KBM-7 (cell line): ENCODE measurements at regions not wholly inside any gene's neighbourhood (a gene's known extent, or its start where the extent isn't known, plus 50 kb on each side); places are given as distances from the start of the nearest gene placed in this dataset.

Experiments used
- DNase-seq: peaks from one replicate; pipeline ENCODE4 v3.0.0-alpha.2; 2015
- in situ Hi-C: fragments of 300-500 bp; cut with MboI; formaldehyde crosslinking; loops from 2 replicates; pipeline ENCODE4 v1.14.3; 2020; ENCODE audit warnings: low sequenced_read_pairs, low pct_unique_long_range_greater_than_20kb, mixed read lengths

DNA sequence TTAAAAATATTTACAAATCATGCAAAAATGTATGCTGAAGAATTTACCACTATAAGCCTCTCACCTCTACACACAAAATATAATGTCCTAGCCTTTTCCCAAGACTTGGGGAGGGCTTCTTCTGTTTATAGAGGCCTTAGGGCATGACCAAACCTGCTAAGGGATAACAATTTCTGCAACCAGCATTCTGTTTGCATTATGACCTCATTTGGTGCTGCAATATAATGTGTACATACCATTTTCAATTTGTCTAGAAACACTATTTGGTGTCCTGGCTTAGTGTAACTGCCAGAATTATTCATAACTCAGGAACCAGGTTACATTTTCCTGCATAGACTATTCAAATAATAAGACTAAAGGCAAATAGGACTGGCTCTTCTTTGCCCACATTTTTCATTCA lies 446.6 kb upstream of the SORCS1 start:
- in situ Hi-C loops = no loop called here
- DNase-seq = no peak

DNA sequence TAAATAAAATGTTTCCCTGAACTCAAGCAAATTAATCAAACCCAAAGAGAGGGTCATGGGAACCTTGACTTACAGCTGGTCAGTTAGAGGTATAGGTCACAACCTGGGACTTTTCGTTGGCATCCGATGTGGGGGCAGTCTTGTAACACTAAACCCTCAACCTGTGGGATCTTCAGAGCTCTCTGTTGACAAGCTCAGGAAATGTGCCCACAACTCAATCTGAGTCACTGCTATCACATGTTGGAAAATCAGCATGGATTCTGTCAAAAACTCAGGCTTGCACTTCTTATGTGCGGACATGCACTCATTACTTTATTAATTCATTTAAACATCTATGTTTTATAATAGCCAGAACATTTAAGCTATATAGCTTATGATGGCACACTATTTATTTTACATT lies 424.6 kb upstream of the SORCS1 start:
- in situ Hi-C loops = no loop called here
- DNase-seq = no peak

DNA sequence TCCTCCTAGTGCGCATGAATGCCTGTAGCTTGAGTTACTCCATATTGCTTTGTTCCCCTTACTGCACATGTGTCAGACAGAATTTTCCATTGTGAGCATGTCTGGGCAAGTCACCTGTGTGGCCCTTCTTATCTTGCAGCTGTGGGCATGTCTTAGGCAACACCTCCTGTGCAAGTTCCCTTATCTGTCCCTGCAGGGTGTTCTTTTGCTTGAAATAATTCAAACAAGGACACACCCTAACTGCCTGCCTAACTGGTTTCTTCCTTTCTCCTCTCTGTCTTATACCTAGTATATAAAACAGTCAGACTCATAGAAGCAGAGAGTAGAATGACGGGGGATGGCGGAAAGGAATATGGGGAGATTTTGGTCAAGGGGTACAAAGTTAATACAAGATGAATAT lies 421.1 kb upstream of the SORCS1 start:
- peak; percentile 16 for DNase-seq

DNA sequence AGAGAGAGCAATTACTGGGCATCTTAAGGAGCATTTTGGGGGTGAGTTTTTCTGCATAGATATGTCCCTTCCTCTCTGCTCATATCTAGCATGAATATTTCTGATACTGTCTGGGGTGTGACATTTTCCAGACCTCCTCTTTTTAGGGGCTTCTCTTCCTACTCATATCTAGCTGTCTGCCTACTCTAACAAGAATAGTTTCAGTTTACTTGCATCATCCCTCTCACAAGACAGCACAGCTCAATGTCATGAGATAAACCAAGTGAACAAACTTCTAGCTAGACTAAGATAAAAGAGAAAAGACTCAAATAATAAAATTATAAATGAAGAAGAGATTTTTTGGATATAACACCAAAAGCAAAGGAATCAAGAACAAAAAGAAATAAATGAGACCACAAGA lies 419.5 kb upstream of the SORCS1 start:
- no peak for DNase-seq
- in situ Hi-C loops = no loop called here

More for the DNA sequence above, 421.1 kb upstream of the SORCS1 start:
- in situ Hi-C loops = no loop called here

DNA sequence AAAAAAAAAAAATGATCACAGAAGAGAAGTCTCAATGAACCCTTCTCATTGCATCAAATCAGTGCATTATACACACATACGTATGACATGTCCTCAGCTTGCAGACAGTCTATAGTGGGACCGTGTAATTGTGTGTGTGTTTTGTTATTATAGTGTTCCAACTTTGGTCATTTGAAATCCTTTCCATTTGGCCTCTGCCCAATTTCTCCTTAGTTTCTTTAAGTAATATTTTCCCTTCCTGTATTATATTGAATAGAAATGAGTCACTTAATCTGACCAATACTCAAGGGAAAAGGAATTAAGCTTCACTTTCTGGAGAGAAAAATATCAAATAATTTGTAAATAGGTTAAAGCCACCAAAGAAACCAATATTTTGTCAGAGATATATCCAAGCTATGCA lies 415.5 kb upstream of the SORCS1 start:
- DNase-seq = no peak
- in situ Hi-C loops = no loop called here

DNA sequence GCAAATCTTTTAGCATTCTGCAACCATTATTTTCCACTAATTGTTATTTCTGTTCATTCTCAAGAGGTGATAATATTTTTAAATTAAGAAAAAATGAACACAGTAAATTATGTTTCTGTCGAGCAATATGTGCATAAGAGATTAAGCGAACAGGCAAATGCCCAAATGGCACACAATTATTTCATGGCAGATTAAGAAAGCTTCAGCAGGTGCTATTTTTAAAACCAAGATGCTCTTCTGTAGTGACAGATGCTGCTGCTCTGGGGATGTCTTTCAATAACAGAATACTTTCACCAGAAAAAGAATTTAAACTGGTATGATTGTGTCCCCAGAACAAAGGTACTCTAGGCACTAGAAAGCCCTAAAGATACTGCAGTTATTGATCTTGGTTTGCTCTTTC lies 412.7 kb upstream of the SORCS1 start:
- DNase-seq = no peak
- in situ Hi-C loops = no loop called here

DNA sequence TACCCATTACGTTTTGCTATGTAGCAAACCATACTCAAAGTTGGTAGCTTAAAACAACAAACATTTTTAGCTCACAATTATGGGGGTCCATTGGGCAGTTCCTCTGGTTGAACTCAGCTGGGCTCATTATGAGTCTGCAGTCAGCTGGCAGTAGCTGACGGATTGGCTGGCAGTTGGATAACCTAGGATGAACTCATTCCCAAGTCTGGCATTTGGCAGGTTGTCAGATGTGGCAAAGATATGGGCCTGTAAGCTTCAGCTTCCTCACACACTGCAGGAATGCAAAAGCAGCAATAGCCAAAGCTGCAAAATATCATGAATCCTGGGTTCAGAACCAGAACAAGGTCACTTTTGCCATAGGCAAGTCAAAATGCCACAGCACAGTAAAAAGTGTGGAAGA lies 412.2 kb upstream of the SORCS1 start:
- in situ Hi-C loops = no loop called here
- DNase-seq = no peak

DNA sequence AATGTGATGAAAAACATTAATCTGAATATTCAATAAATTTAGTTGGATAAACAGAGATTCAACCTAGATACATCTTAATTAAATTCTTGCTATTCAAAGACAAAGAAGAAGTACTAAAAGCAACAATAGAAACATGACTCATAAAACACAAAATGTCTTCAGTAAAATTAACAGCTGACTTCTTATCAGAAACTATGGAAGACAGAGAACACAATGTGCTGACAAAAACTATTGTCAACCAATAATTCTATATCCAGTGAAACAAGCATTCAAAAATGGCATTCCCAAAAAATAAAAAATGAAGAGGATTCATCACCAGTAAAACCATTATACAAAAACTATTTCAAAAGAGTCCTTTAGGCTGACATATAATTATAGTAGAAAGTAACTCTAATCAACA lies 400.5 kb upstream of the SORCS1 start:
- in situ Hi-C loops = no loop called here
- DNase-seq = no peak

DNA sequence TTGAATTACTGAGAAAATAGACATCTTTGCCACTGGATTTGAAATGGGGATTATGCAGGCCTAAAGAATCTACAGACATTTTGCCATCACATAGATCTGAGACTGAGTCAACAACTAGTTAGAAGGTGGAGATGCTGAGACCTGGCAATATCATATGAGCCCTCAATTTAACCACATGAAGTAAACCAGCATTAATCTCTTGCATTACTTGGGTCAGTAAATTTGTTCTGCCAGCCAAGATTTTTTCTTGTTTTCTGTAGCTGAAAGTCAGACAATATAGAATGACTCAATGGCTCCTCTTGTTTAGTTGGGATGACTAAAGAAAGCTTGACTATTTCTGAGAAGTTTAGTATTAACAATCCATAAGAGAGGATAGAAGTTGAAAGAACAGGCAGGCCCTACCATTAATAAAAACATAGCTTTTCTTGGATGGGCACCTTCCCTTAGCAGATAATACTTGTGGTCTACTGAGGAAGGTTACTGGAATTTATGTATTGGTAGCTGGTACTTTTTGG lies 396.7 kb upstream of the SORCS1 start:
- in situ Hi-C loops = no loop called here

DNA sequence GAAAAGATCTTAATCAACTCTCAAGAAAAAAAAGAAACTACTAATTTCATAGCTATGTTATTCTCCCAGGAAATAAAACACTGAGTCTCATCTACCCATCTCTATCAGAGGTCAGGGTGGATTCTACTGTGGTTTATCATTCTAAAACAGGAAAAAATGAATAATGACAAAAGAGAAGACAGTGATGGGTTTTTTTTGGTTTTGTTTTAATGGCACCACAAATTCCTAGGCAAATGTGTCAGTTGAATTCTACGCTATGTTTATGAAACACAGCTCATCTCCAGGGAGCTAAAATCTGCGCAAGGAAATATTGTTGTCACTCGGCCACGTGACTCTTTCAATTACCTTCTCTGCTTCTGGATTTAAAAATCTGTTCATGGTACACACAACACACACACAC lies 393.4 kb upstream of the SORCS1 start:
- in situ Hi-C loops = no loop called here
- no peak for DNase-seq

More for the DNA sequence above, 396.7 kb upstream of the SORCS1 start:
- no peak for DNase-seq

DNA sequence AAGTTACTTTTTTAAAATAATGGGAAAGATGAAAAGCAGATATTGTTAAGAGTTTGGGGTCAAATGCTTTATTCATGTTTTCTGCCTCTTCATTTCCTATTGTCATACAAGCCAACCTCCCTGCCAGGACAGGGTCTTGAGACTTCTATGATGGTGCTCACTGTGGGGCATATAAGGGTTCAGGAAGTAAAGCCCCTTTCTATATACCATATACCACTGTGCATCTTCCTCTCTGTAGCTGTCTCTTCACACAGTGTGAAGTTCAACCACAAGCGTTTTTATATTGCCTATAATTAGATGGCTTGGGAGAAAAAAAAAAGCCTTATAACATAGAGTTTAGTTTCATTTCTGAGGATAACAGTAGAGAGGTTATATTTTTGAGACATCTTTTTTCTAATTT lies 389.8 kb upstream of the SORCS1 start:
- in situ Hi-C loops = no loop called here
- DNase-seq = no peak

DNA sequence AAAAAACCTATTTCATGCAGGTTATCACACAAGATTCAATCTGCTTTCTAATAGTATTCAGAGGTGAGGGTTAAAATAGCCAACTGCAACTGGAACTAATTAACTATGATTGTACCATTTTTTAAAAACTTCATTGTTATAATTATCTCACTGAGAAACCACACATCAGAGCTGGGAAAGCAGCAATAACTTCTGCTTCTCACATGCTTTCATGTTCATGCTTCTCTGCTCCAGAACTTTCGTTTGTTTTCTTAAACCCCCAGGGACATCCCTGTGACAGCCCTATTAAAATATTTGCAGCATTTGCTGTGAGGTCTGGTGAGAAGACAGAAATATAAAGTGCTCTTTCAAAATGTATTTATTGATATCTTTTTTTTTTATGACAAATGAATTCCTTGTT lies 389.0 kb upstream of the SORCS1 start:
- in situ Hi-C loops = no loop called here
- no peak for DNase-seq

DNA sequence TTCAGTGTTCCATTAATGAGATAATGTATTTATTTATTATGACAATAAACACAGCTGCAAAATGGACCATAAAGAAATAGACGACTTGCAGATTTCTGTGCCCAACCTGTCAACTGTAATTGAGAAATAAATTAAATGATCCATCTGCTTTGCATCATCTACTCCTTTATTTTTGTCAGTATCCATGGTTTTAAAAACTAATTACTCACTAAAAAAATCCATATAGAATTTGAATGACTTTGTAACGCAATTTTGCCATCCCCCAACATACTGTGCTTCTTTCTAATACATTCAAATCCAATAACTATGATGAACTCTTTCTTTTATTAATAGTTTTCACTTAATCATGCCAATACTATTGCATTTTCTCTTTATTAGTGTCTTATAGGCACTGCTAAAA lies 388.5 kb upstream of the SORCS1 start:
- DNase-seq = no peak
- in situ Hi-C loops = no loop called here

DNA sequence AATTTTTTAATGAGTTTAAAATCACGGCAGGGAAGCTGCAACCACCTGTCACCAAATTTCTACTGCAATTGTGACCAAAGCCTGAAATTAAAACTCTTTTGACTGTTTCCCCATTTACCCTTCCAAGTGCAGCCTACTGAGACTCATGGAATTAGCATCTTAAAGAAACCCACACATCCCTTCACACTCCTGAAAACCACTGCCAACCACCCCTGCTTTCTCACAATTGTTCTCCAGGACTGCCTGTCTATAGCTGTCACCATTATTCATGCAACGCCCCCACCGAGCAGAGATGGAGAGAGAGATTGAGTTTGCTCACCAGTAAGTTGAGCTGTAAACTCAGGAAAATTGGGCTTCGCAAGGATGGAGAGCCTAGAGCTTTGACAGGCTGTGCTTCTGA lies 383.8 kb upstream of the SORCS1 start:
- in situ Hi-C loops = no loop called here

DNA sequence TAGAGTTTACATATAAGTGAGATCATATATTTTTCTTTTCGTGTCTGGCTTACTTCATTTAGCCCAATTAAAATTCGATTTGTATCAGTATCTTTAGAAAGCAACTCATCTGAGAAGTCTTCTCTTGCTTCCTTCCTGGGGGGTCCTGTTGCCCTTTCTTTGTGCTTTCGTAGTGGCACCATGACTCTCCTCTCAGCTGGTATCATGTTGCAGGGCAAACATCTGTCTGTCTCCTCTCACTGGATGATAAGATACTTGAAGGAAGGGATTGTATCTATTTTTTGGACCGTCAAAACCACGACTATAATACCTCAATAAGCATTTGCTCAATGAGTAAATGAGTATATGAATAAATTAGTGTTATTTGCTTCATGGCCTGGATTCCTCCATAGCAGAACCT lies 382.5 kb upstream of the SORCS1 start:
- in situ Hi-C loops = no loop called here
- no peak for DNase-seq

More for the DNA sequence above, 383.8 kb upstream of the SORCS1 start:
- DNase-seq = no peak

DNA sequence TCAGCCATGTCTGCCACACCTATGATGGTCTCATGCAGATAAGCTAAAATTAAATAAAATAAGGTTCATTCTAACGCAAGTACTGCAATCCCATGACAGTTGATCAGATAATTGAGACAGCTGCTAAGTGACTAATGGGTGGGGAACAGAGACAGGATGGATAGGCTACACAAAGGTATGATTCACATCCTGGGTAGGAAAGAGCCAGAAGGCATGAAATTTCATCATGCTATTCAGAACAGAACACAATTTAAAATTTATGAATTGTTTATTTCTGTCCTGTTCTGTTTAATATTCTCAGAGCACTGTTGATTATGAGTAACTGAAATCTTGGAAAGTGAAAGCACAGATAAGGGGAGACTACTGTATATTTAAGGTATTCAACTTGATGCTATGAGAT lies 381.8 kb upstream of the SORCS1 start:
- no peak for DNase-seq
- in situ Hi-C loops = no loop called here

DNA sequence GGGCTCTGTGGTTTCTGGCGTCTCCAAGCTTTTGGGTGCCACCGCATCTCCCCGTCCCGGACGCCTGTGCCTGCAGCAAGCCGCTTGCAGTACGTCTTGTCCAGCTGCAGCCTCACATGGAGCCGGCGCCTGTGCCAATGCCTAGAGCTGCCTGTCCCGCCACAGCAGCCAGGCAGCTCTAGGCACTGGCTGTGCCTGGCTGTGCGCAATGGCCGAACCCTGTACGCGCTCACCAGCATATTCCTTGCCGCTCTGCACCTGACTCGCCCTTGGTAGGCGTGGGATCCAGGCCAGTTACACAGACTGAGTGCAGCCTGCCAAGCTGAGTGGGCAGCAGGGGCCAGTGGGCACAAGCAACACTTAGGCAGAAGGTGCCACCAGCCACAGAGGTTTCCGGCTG lies 381.2 kb upstream of the SORCS1 start:
- in situ Hi-C loops = no loop called here

DNA sequence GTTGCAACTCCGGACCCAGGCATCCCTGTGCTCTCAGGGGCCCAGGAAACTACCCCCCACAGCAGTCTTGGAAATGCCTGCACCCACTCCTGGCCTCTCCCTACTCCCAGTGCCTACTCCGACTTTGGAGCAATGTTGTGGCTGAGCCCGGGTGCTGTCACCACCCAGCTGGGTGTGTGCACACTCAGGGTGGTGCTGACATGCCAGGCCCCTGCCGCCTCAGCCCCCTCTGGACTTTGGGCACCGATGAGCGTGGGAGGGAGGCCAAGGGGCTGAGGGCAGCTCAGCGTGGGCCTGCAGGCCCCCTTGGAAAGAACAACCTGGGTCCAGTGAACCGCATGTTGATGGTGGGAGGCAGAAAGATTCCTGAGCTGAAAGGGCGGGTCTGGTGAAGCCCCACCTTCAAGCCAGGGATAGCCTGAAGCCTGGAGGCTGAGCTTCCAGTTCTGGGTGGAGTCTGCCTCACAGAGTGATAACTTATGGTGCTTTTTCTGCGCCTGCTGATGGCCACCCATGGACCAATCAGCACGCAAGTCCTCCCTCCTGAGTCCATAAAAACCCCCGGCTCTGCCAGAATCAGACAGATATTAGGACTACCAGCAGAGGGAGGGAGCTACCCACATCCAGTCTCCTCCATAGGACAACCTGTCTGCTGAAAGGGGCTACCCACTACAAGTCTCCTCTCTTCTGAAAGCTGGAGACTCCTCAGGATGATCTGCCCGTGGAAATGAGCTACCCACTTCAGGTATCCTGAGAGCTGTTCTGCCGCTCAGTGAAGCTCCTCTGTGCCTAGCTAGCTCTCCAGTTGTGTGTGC lies 380.4 kb upstream of the SORCS1 start:
- DNase-seq = no peak
- in situ Hi-C loops = no loop called here

More for the DNA sequence above, 381.2 kb upstream of the SORCS1 start:
- DNase-seq = no peak

DNA sequence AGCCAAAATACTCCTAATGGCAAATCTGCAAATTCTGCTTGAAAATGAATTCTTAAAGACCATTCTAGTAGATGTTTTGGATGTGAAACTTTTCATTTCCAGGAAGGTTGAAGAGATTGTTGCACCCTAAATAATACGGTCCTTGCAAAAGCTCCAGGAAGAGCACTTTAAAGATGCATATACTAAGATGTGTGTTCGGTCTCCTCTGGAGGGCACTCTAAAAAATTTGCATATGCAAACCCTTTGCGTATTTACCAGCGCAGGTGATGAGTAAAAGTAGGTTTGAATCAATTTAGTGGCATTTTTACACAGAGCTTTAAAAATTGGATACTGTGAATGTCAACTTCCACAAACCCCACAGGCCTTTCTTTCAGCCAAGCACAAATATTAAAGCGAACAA lies 378.1 kb upstream of the SORCS1 start:
- in situ Hi-C loops = no loop called here
- no peak for DNase-seq

DNA sequence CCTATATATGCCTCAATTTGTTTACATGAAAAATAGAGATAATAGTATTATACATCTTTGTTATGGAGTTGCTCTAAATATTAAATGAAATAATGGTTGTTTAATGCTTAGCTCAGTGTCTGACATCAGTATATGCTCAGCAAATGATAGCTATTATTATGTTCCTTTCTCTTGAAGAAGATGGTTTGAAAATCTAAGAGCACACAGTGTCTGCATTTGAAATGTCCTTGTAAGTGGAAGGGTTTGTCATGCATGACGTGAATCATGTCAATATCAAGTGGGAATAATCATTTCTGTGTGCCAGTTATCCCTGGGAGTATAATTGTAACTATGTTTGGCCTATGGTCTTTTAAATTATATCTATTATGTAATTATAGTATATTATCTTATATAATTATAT lies 377.5 kb upstream of the SORCS1 start:
- in situ Hi-C loops = no loop called here
- DNase-seq = no peak

DNA sequence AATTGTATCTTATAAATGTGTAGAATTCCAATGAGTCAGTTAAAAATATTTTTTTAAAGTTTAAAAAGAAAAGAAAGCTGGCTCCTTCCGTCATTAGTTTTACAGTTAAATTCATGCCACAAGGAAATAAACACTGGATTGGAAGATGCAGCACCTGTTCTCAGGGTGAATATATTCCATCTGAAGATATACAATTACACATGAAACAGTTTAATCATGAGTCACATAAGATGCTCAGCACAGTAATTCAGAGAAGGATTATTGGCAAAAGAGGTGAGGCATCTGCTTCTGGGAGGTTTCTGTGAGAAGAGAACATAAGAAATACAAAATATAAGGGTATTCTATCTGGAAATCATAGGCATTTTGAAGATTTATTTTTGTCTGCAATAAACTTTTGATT lies 376.5 kb upstream of the SORCS1 start:
- in situ Hi-C loops = no loop called here
- DNase-seq = no peak
